Activated naive CD4-positive, alpha-beta T cell treated with anti-CD3 and anti-CD28 coated beads, Interleukin-2, amount 50 U/mL, for 72 hours (primary cell): ENCODE measurements at regions not wholly inside any gene's neighbourhood (a gene's known extent, or its start where the extent isn't known, plus 50 kb on each side); places are given as distances from the start of the nearest gene placed in this dataset.
A peak's percentile ranks its signal among the peaks of the same experiment; 100 is the strongest.

ENCODE experiments used
- ATAC-seq, 2 donors: fragments of 150-1000 bp; cut with Tn5 transposase; 2 replicates each; pipeline ENCODE4 v1.10.0; 2021; ENCODE audit warnings: mild to moderate bottlenecking in 2 of 2, moderate library complexity in 2 of 2
- DNase-seq, 2 donors: peaks; one replicate each; pipeline ENCODE4 v3.0.0; 2021 to 2022; ENCODE audit warnings: low spot score in 2 of 2
- H3K27ac Mint-ChIP-seq, 2 donors: one replicate each; pipeline ENCODE4 v1.8.0; 2022; ENCODE audit warnings: mild to moderate bottlenecking in 2 of 2, mixed read lengths in 2 of 2
- H3K36me3 Mint-ChIP-seq, 2 donors: one replicate each; pipeline ENCODE4 v1.8.0; 2022; ENCODE audit warnings: mixed read lengths in 2 of 2
- H3K9me3 Mint-ChIP-seq, 2 donors: one replicate each; pipeline ENCODE4 v1.8.0; 2022; ENCODE audit warnings: mixed read lengths in 2 of 2

GRCh38 chr6:44634321-44634720 lies 246.8 kb downstream of the CDC5L start:
- no peaks in the 10 kb centered on the region for H3K36me3 Mint-ChIP-seq
- H3K27ac Mint-ChIP-seq: no peak overlapping the region
- no peaks in the 10 kb centered on the region for H3K9me3 Mint-ChIP-seq
- DNase-seq (no peak), ATAC-seq (no peak)

- DNase-seq (no peak), ATAC-seq (no peak)
- H3K36me3 Mint-ChIP-seq: no peaks in the 10 kb centered on the region
- H3K9me3 Mint-ChIP-seq: no peaks in the 10 kb centered on the region
- H3K27ac Mint-ChIP-seq: no peak overlapping the region
Measured at GRCh38 chr6:44635486-44635885, 248.0 kb downstream of the CDC5L start.

GRCh38 chr6:44636561-44637248 lies 249.2 kb downstream of the CDC5L start:
- no peak for ATAC-seq
- no peak overlapping the region for H3K27ac Mint-ChIP-seq

GRCh38 chr6:44641344-44642031 lies 254.0 kb downstream of the CDC5L start:
- no peak for ATAC-seq
- H3K9me3 Mint-ChIP-seq: no peaks in the 10 kb centered on the region
- DNase-seq: no peak
- no peaks in the 10 kb centered on the region for H3K36me3 Mint-ChIP-seq
- peak overlapping the region; percentile 75 to 87 for H3K27ac Mint-ChIP-seq

More at GRCh38 chr6:44636561-44637248, 249.2 kb downstream of the CDC5L start:
- no peaks in the 10 kb centered on the region for H3K9me3 Mint-ChIP-seq
- no peak for DNase-seq
- no peaks in the 10 kb centered on the region for H3K36me3 Mint-ChIP-seq

DNA sequence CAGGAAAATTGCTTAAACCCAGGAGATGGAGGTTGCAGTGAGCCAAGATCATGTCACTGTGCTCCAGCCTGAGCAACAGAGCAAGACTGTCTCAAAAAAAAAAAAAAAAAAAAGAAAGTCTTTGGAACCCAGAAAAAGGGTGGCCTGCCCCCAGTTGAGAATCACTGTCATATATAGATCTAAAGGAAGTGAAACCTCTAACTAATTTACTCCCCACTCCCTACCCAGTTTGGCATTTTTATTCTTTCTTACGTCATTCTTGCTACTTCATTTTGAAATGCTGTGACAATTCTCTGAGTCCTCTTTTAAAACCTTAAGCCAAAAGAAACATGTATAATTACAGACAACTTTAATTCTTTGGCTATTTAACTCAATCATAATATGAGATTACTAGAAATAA lies 254.8 kb downstream of the CDC5L start:
- Mint-ChIP-seq H3K36me3 (no peaks in the 10 kb centered on the region), H3K9me3 (no peaks in the 10 kb centered on the region), H3K27ac (peak overlapping the region; percentile 75 to 87)
- ATAC-seq (peak; percentile 59 to 67), DNase-seq (no peak)

DNA sequence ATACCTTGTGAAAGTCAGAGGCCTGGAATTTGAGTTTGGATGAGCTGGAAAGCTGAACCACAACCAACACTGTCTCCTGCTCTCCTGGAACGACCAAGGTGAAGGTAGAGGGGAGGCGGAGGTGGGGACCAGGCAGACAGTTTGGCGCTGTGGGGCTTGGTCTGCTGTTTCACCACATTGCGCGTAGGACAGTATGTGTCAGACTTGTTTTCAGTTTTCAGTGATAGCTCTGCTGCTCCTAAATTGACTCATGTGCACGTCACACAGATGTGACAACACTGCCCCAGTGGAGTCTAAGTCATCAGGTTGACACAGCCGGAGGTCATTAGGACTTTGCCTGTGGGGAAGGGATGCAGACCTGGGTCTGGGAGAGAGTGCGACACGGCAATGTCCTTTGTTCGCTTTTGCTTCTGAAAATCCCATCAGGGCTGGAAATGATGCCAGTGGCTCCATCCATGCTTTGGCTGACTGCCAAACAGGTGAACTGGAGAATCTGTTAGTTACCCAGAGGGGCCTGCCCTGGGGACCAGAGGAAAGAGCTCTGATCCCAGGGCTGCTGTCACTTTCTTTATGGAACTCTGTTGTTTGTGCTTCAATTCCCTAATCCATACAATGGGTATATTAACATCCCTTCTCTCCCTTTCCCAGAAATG lies 255.5 kb downstream of the CDC5L start:
- ATAC-seq (peak; percentile 95 to 96), DNase-seq (peak; percentile 49 to 64)
- Mint-ChIP-seq H3K27ac (peak overlapping the region; percentile 75 to 87), H3K9me3 (no peaks in the 10 kb centered on the region), H3K36me3 (no peaks in the 10 kb centered on the region)

DNA sequence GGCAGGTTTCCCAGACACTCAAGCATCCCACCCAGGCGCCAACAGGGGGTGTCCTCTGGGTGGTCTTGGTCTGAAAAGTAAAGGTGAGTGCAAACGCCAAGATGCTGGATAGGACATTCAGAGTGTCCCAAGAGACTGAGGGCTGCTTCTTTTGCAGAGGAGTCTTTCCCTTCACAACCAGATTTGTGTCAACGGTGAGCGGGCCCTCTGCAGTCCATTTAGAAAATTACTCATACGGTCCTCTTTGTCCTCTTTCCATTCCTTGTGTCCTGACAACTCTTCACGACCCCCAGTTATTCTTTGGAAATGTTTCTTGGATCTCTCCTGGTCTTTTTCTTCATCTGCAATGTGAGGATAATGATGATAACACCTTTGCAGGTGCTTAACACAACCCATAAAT lies 257.8 kb downstream of the CDC5L start:
- no peak for ATAC-seq

DNA sequence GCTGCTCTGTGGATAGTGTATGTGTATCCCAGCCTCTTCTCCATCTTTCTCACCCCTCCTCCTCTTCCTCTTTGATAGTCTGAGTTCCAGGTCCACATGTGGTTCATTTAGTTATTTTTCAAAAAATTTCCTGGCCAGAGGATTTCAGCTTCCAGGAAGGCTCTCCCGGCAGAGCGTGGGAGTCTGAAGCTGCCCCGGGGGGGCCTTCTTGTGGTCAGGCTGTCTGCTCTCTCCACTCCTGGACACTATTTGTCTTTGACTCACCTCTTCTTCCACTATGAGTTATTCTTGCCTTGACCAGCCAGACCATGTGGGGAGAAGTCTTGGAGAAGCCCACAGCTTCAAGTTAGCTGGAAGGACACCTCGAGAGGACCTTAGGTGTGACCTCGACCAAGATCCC lies 258.8 kb downstream of the CDC5L start:
- H3K9me3 Mint-ChIP-seq: no peaks in the 10 kb centered on the region
- H3K27ac Mint-ChIP-seq: no peak overlapping the region

More for the DNA sequence above, 257.8 kb downstream of the CDC5L start:
- no peaks in the 10 kb centered on the region for H3K9me3 Mint-ChIP-seq
- no peak for DNase-seq
- no peaks in the 10 kb centered on the region for H3K36me3 Mint-ChIP-seq
- no peak overlapping the region for H3K27ac Mint-ChIP-seq

GRCh38 chr6:44649365-44650025 lies 262.0 kb downstream of the CDC5L start:
- no peak for DNase-seq

More for the DNA sequence above, 258.8 kb downstream of the CDC5L start:
- no peak for ATAC-seq
- H3K36me3 Mint-ChIP-seq: no peaks in the 10 kb centered on the region
- DNase-seq: no peak

DNA sequence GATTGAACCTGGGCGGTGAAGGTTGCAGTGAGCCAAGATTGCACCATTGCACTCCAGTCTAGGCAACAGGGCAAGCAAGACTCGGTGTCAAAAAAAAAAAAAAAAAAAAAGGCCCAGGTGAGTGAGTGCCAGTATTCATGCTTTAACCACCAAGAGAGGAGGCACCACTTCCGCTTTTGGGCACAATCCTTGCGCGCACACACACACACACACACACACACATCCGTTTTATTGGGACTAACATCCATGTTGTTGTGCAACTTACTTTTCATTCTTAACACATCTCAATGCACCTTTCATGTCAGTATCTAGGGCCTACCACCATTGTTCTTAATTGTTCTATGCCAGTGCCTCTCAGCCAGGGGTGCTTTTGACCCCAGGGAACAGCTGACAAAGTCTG lies 263.0 kb downstream of the CDC5L start:
- H3K27ac Mint-ChIP-seq: no peak overlapping the region
- H3K9me3 Mint-ChIP-seq: no peaks in the 10 kb centered on the region
- ATAC-seq: no peak
- no peak for DNase-seq
- no peaks in the 10 kb centered on the region for H3K36me3 Mint-ChIP-seq

More at GRCh38 chr6:44649365-44650025, 262.0 kb downstream of the CDC5L start:
- H3K9me3 Mint-ChIP-seq: no peaks in the 10 kb centered on the region
- ATAC-seq: peak in 1 of 2 donors; percentile 43
- no peaks in the 10 kb centered on the region for H3K36me3 Mint-ChIP-seq
- no peak overlapping the region for H3K27ac Mint-ChIP-seq

DNA sequence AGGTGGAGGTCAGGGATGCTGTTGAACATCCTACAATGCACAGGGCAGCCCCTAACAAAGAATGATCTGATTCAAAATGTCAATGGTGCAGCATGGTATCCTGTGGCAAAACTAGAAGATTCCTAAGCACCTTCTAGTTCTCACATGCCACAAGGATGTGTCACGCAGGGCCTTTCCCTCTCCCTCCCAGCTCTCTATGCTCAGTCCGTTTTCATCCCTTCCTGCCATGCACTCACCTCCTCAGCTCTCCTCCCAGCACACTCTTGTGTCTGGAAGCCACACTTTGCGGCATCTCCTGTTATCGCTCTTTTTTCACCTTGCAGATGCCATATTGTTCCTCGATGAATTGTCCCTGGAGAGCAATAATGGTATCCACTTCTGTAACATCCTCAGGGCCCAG lies 263.4 kb downstream of the CDC5L start:
- DNase-seq (no peak), ATAC-seq (no peak)
- no peaks in the 10 kb centered on the region for H3K36me3 Mint-ChIP-seq
- no peaks in the 10 kb centered on the region for H3K9me3 Mint-ChIP-seq
- H3K27ac Mint-ChIP-seq: no peak overlapping the region

- Mint-ChIP-seq H3K9me3 (no peaks in the 10 kb centered on the region), H3K36me3 (no peaks in the 10 kb centered on the region), H3K27ac (no peak overlapping the region)
- DNase-seq (no peak), ATAC-seq (no peak)
Measured at GRCh38 chr6:44651604-44652003, 264.1 kb downstream of the CDC5L start.

- Mint-ChIP-seq H3K36me3 (no peaks in the 10 kb centered on the region), H3K27ac (no peak overlapping the region), H3K9me3 (no peaks in the 10 kb centered on the region)
- DNase-seq (no peak), ATAC-seq (no peak)
Measured at GRCh38 chr6:44652547-44652946, 265.0 kb downstream of the CDC5L start.

- Mint-ChIP-seq H3K9me3 (no peaks in the 10 kb centered on the region), H3K36me3 (no peaks in the 10 kb centered on the region), H3K27ac (no peak overlapping the region)
- ATAC-seq (no peak), DNase-seq (no peak)
Measured at GRCh38 chr6:44653091-44653490, 265.6 kb downstream of the CDC5L start.

- H3K27ac Mint-ChIP-seq: no peak overlapping the region
- no peaks in the 10 kb centered on the region for H3K36me3 Mint-ChIP-seq
- H3K9me3 Mint-ChIP-seq: peaks cover 0 to 5% of the 10 kb centered on the region in 2 donors
- no peak for ATAC-seq
- no peak for DNase-seq
Measured at GRCh38 chr6:44653761-44654218, 266.3 kb downstream of the CDC5L start.

DNA sequence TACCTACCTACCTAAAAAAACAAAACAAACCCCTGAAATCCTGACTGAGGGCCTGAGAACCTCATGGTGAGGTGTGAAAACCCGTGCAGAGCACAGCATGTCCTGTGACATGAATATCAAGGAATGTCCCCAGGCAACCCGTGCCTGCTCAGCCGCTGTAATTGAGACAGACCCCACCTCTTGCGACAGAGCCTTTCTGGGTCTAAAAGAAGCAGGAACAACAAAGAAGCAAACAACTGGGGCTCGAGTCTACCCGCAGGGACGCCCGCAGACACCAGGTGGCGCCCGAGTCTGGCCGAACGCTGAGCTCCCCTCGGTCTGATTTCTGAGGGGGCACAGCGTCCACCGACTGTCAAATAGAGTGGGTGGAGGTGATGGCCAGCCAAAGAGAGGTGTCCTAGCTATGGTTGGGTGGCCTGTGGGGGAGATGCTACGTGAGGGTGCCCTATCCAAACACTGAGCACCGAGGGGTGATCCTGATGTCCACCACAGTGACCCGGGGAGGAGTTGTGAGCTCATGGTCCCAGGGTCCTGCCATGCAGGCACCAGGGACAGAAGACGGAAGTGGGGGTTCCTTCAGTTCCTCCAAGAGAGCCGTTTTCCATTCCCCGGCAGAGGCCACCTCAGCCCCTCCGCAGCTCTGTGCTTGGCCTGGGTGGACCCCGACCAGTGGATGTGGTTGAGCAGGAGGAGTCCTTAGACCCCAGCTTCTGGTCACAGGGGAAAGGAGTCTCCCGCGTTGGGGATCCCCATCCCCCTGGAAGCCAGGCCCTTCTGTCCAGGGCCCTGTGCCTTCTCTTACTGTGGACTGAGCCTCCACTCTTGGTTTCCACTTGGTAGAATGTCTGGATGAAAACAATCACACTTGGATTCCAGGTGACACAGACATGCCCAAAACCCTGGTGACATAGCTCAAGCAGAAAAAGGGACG lies 268.2 kb downstream of the CDC5L start:
- peak; percentile 67 to 82 for DNase-seq
- ATAC-seq: peak; percentile 70 to 82
- Mint-ChIP-seq H3K27ac (peak overlapping the region; percentile 81 to 87), H3K36me3 (no peaks in the 10 kb centered on the region), H3K9me3 (peaks cover 0 to 5% of the 10 kb centered on the region in 2 donors)
